Endothelial cell of umbilical vein (primary cell): ENCODE measurements at regions not wholly inside any gene's neighbourhood (a gene's known extent, or its start where the extent isn't known, plus 50 kb on each side); places are given as distances from the start of the nearest gene placed in this dataset.

Source experiments
- BruUV-seq: library from RNA; stranded (reverse); fragments of 400-500 nt; replicated peaks from 2 replicates; lab custom pipeline; 2021; lab: Mats Ljungman, UMichigan
- CTCF ChIA-PET: fragments of 300-600, 350-600 bp; sonication (Branson Sonifier 250); formaldehyde crosslinking; loops from one replicate; lab custom pipeline; 2021; ENCODE audit warnings: antibody characterized with exemption, inconsistent platforms; lab: Charles Lee
- POLR2A ChIA-PET: fragments of 300-600, 350-600 bp; sonication (Branson Sonifier 250); formaldehyde crosslinking; loops from one replicate; lab custom pipeline; 2021; ENCODE audit warnings: antibody characterized with exemption, inconsistent platforms; lab: Charles Lee
- DNase-seq: peaks from one replicate; pipeline ENCODE4 v3.0.0-alpha.2; 2011; ENCODE audit warnings: low read depth, low spot score
- FAIRE-seq: peaks from 2 replicates; lab custom pipeline; 2011; peaks lifted over from hg19 to GRCh38; lab: Jason Lieb, UNC
- H2AFZ ChIP-seq: 2 replicates; pipeline ENCODE4 v1.6.0; 2012; ENCODE audit warnings: low read depth, low read length, control low read depth, inconsistent platforms
- H3K27ac ChIP-seq: 2 replicates; pipeline ENCODE4 v1.5.1; 2011; ENCODE audit warnings: low read depth, mild to moderate bottlenecking, control low read depth, low read length, moderate library complexity; ENCODE audit not compliant: insufficient read depth
- H3K27me3 ChIP-seq, 2 experiments: 2 replicates each; pipeline versions ENCODE4 v1.6.0 to v1.6.1; 2011; ENCODE audit warnings: low read length in 2 of 2, mixed read lengths in 1 of 2; ENCODE audit not compliant: control insufficient read depth in 2 of 2, insufficient read depth in 2 of 2
- H3K36me3 ChIP-seq, 2 experiments: 2 replicates in 1 of 2; 3 replicates in 1 of 2; pipeline ENCODE4 v1.5.1; 2011; ENCODE audit warnings: low read length in 2 of 2, mild to moderate bottlenecking in 1 of 2, moderate library complexity in 1 of 2; ENCODE audit not compliant: control insufficient read depth in 2 of 2, insufficient read depth in 2 of 2; ENCODE audit errors: extremely low read depth in 1 of 2
- H3K4me1 ChIP-seq: 3 replicates; pipeline ENCODE4 v1.5.1; 2011; ENCODE audit warnings: mild to moderate bottlenecking, low read length; ENCODE audit not compliant: control insufficient read depth, insufficient read depth; ENCODE audit errors: extremely low read depth
- H3K4me2 ChIP-seq: 2 replicates; pipeline ENCODE4 v1.6.1; 2011; ENCODE audit warnings: low read length, control low read depth, mixed read lengths; ENCODE audit not compliant: insufficient read depth
- H3K4me3 ChIP-seq, 3 experiments: fragments of 200-600 bp in 1 of 3; sonication (generic), shearing (Covaris generic) in 1 of 3; replicated peaks in 1 of 3; 2 replicates each; pipeline ENCODE4 v1.5.1; 2011 to 2016; ENCODE audit warnings: control low read depth in 3 of 3, low read length in 3 of 3, mild to moderate bottlenecking in 2 of 3, inconsistent platforms in 1 of 3, low read depth in 1 of 3, moderate library complexity in 1 of 3; ENCODE audit not compliant: insufficient read depth in 1 of 3
- H3K79me2 ChIP-seq: 2 replicates; pipeline ENCODE4 v1.6.0; 2012; ENCODE audit warnings: low read length, inconsistent platforms; ENCODE audit not compliant: control insufficient read depth, insufficient read depth
- H3K9ac ChIP-seq: replicated peaks from 2 replicates; pipeline ENCODE3; 2011; ENCODE audit warnings: low read length, control low read depth; ENCODE audit not compliant: insufficient read depth; ENCODE audit errors: extremely low read depth
- H3K9me1 ChIP-seq: replicated peaks from 3 replicates; pipeline ENCODE4 v1.6.0; 2011; ENCODE audit warnings: mild to moderate bottlenecking, low read length; ENCODE audit not compliant: control insufficient read depth, insufficient read depth; ENCODE audit errors: extremely low read depth
- H3K9me3 ChIP-seq: replicated peaks from 2 replicates; pipeline ENCODE4 v1.5.1; 2012; ENCODE audit warnings: low read length, inconsistent platforms; ENCODE audit not compliant: control insufficient read depth, insufficient read depth
- H4K20me1 ChIP-seq: replicated peaks from 2 replicates; pipeline ENCODE3; 2011; ENCODE audit warnings: mild to moderate bottlenecking, low read length; ENCODE audit not compliant: control insufficient read depth, insufficient read depth; ENCODE audit errors: extremely low read depth
- CTCF ChIP-seq, 2 donors: IDR thresholded peaks; 1 replicate in 1 of 2; 2 replicates in 1 of 2; pipeline ENCODE4 v1.5.1; 2011; ENCODE audit warnings: low read length in 2 of 2, mild to moderate bottlenecking in 2 of 2, moderate library complexity in 2 of 2, control low read depth in 1 of 2, inconsistent platforms in 1 of 2, low read depth in 1 of 2; ENCODE audit not compliant: insufficient read depth in 1 of 2; ENCODE audit errors: extremely low read depth in 1 of 2
- EZH2 ChIP-seq: IDR thresholded peaks from 2 replicates; pipeline ENCODE4 v1.6.1; 2012; ENCODE audit warnings: borderline replicate concordance, low read depth, mild to moderate bottlenecking, moderate library complexity, low read length, inconsistent platforms; ENCODE audit not compliant: severe bottlenecking
- FOS ChIP-seq: IDR thresholded peaks from 2 replicates; pipeline ENCODE4 v1.6.1; 2011; ENCODE audit warnings: mild to moderate bottlenecking, low read length, moderate library complexity, borderline replicate concordance; ENCODE audit not compliant: insufficient read depth
- GATA2 ChIP-seq: IDR thresholded peaks from 2 replicates; pipeline ENCODE4 v1.7.0; 2011; ENCODE audit warnings: low read depth, mild to moderate bottlenecking, moderate library complexity, mixed read lengths, low read length; ENCODE audit not compliant: insufficient read length, insufficient read depth
- JUN ChIP-seq: IDR thresholded peaks from 2 replicates; pipeline ENCODE4 v1.6.1; 2011; ENCODE audit warnings: borderline replicate concordance, low read depth; ENCODE audit not compliant: insufficient read length, insufficient read depth
- MAX ChIP-seq: IDR thresholded peaks from 2 replicates; pipeline ENCODE4 v1.6.1; 2011; ENCODE audit not compliant: insufficient read depth, insufficient read length
- MYC ChIP-seq: IDR thresholded peaks from one replicate; pipeline ENCODE4 v1.6.1; 2011; ENCODE audit warnings: mild to moderate bottlenecking, low read depth, low read length
- POLR2A ChIP-seq: IDR thresholded peaks from 2 replicates; pipeline ENCODE4 v1.6.1; 2012; ENCODE audit warnings: low read depth, mild to moderate bottlenecking, control low read depth, low read length
- POLR2AphosphoS5 ChIP-seq: IDR thresholded peaks from 2 replicates; pipeline ENCODE4 v1.6.1; 2012; ENCODE audit warnings: low read depth, mild to moderate bottlenecking, control low read depth, low read length, moderate library complexity; ENCODE audit not compliant: insufficient read depth
- dilution Hi-C: fragments of 300-500 bp; cut with MboI; formaldehyde crosslinking; loops from one replicate; pipeline ENCODE4 v1.15.0; 2019; ENCODE audit warnings: low sequenced_read_pairs; ENCODE audit not compliant: extremely low pct_ligation_motif_present
- intact Hi-C: fragments of 100-400 bp; cut with micrococcal nuclease; formaldehyde crosslinking; loops from one replicate; pipeline ENCODE4 v1.10.0; 2022

- no peaks in the 10 kb centered on the region for H3K9me1 ChIP-seq
- no peak overlapping the region for H3K27ac ChIP-seq
- no peak overlapping the region for H2AFZ ChIP-seq
- DNase-seq (no peak), FAIRE-seq (no peak)
- CTCF ChIA-PET, result no interaction called here
- POLR2A ChIA-PET, result no interaction called here
- no peaks in the 10 kb centered on the region for H3K27me3 ChIP-seq
- no peak overlapping the region for H3K9ac ChIP-seq
- no peaks in the 10 kb centered on the region for H3K9me3 ChIP-seq
- no peaks in the 10 kb centered on the region for H3K36me3 ChIP-seq
- intact Hi-C loops, result no loop called here
- H4K20me1 ChIP-seq, result no peaks in the 10 kb centered on the region
- no peak for TF ChIP-seq MAX
- no peak for TF ChIP-seq POLR2AphosphoS5
- no peak for TF ChIP-seq CTCF (IDR thresholded peaks at IDR 0.05; ENCODE audit: extremely low read depth in 1 of 2, insufficient read depth in 1 of 2, low read depth in 1 of 2, low read length in 2 of 2)
- TF ChIP-seq GATA2, result no peak
- TF ChIP-seq POLR2A, result no peak
- no peak for TF ChIP-seq EZH2
- no peak for TF ChIP-seq FOS
- TF ChIP-seq MYC, result no peak
- TF ChIP-seq JUN, result no peak
- dilution Hi-C loops, result no loop called here
- no peaks in the 10 kb centered on the region for H3K79me2 ChIP-seq
- no peak overlapping the region for H3K4me2 ChIP-seq
- no peak overlapping the region for H3K4me3 ChIP-seq
- no peaks in the 10 kb centered on the region for H3K4me1 ChIP-seq
- no TSS peak for BruUV-seq
Measured at GRCh38 chr2:104658904-104659591, 194.9 kb upstream of the POU3F3 start.
